ENCODE measurements at regions not wholly inside any gene's neighbourhood (a gene's known extent, or its start where the extent isn't known, plus 50 kb on each side); places are given as distances from the start of the nearest gene placed in this dataset.

DNA sequence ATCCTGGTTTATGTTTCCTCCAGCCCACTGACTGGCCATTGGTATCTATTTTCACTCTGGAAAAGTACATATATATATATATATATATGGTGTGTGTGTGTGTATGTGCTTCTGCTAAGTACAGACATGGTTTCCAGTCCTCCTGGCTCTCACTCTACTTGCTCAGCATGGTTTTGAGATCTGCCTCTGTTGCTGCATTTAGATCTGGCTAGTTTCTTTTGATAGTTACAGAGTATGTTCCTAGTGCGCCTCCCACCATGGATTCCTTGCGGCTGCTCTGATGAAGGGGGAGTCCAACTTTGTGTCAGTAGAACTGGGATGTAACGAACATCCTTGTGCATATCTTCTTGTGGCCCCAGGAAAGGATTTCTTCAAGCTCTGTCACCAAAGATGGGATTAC, 274.1 kb downstream of the MIAT start:
- TF ChIP-seq CTCF (IDR thresholded peaks at IDR 0.05; ENCODE audit: low read length) (no peak), EZH2phosphoT487 (IDR thresholded peaks at IDR 0.05; ENCODE audit: low read length) (no peak)

All from MM.1S (cell line).